AG04450 (cell line): ENCODE measurements at regions not wholly inside any gene's neighbourhood (a gene's known extent, or its start where the extent isn't known, plus 50 kb on each side); places are given as distances from the start of the nearest gene placed in this dataset.

Experiments used
- CTCF ChIA-PET: fragments of 300-600, 350-600 bp; formaldehyde crosslinking; extraction: SDS; loops from one replicate; lab custom pipeline; 2022; ENCODE audit warnings: antibody characterized with exemption, inconsistent platforms; lab: Charles Lee
- POLR2A ChIA-PET: fragments of 350-600 bp; formaldehyde crosslinking; extraction: SDS; loops from one replicate; lab custom pipeline; 2021; ENCODE audit warnings: antibody characterized with exemption, inconsistent platforms; lab: Yijun Ruan, JAX
- DNase-seq: peaks from one replicate; pipeline ENCODE4 v3.0.0-alpha.2; 2011; ENCODE audit warnings: low read depth, low spot score
- H3K27ac ChIP-seq: one replicate; pipeline ENCODE4 v1.5.1; 2012; ENCODE audit warnings: low read depth, low read length, control low read depth
- H3K27me3 ChIP-seq: one replicate; pipeline ENCODE4 v1.6.0; 2012; ENCODE audit warnings: low read length; ENCODE audit not compliant: control insufficient read depth, insufficient read depth
- H3K4me3 ChIP-seq: 2 replicates; pipeline ENCODE4 v1.5.1; 2011; ENCODE audit warnings: mild to moderate bottlenecking, low read depth, low read length, control low read depth
- H3K9me3 ChIP-seq: 2 replicates; pipeline ENCODE4 v1.5.1; 2012; ENCODE audit warnings: low read length; ENCODE audit not compliant: control insufficient read depth, insufficient read depth
- CTCF ChIP-seq: IDR thresholded peaks from 2 replicates; pipeline ENCODE4 v1.5.1; 2011; ENCODE audit warnings: low read depth, low read length, control low read depth, inconsistent platforms

- ChIA-PET CTCF (no interaction called here), POLR2A (no interaction called here)
These were observed 89.0 kb upstream of the MACF1 start for GRCh38 chr1:39115271-39116110.

GRCh38 chr1:39116116-39116607 is 88.3 kb upstream of the MACF1 start:
- DNase-seq: no peak
- CTCF ChIA-PET: interaction anchor here (0.8 to 1.3 kb wide), 2 partner anchors 17 to 76 kb away, joined by 3 read pairs; no protein-coding TSS in a partner anchor
- TF ChIP-seq CTCF: no peak
- Histone ChIP-seq H3K4me3 (no peak overlapping the region), H3K27ac (no peak overlapping the region), H3K9me3 (no peaks in the 10 kb centered on the region), H3K27me3 (no peaks in the 10 kb centered on the region)
- POLR2A ChIA-PET: interaction anchor here (0.7 kb wide), 1 partner anchor 11 kb away, joined by 4 read pairs; no protein-coding TSS in a partner anchor

More at GRCh38 chr1:39115271-39116110, 89.0 kb upstream of the MACF1 start:
- DNase-seq: no peak
- H3K4me3 ChIP-seq: no peak overlapping the region
- no peaks in the 10 kb centered on the region for H3K27me3 ChIP-seq
- no peak for TF ChIP-seq CTCF
- peak overlapping the region; percentile 58 for H3K27ac ChIP-seq
- H3K9me3 ChIP-seq: no peaks in the 10 kb centered on the region

GRCh38 chr1:39116860-39117728 is 87.4 kb upstream of the MACF1 start:
- no peak for DNase-seq
- Histone ChIP-seq H3K9me3 (no peaks in the 10 kb centered on the region), H3K27me3 (no peaks in the 10 kb centered on the region), H3K4me3 (no peak overlapping the region), H3K27ac (no peak overlapping the region)
- ChIA-PET CTCF (interaction anchor here (0.8 to 1.3 kb wide), 3 partner anchors 18 to 75 kb away, joined by 3 read pairs; no protein-coding TSS in a partner anchor), POLR2A (interaction anchor here (0.7 to 1.4 kb wide), 2 partner anchors 10 to 19 kb away, joined by 4 to 5 read pairs; no protein-coding TSS in a partner anchor)
- no peak for TF ChIP-seq CTCF

- Histone ChIP-seq H3K27ac (no peak overlapping the region), H3K9me3 (no peaks in the 10 kb centered on the region), H3K4me3 (no peak overlapping the region), H3K27me3 (no peaks in the 10 kb centered on the region)
- POLR2A ChIA-PET: interaction anchor here (1.4 kb wide), 1 partner anchor 18 kb away, joined by 5 read pairs; no protein-coding TSS in a partner anchor
- CTCF ChIA-PET: interaction anchor here (0.5 to 1.0 kb wide), 2 partner anchors 18 to 19 kb away, joined by 3 read pairs; no protein-coding TSS in a partner anchor
- TF ChIP-seq CTCF: no peak
- DNase-seq: no peak
These were observed 86.5 kb upstream of the MACF1 start for GRCh38 chr1:39117899-39118450.
